Ishikawa (cell line): ENCODE measurements at regions not wholly inside any gene's neighbourhood (a gene's known extent, or its start where the extent isn't known, plus 50 kb on each side); places are given as distances from the start of the nearest gene placed in this dataset.

ENCODE experiments used
- CEBPB ChIP-seq: IDR thresholded peaks from 2 replicates; pipeline ENCODE4 v1.6.1; 2012
- CREB1 ChIP-seq: IDR thresholded peaks from 2 replicates; pipeline ENCODE4 v1.6.1; 2012; ENCODE audit warnings: low read depth
- EGR1 ChIP-seq: IDR thresholded peaks from 2 replicates; pipeline ENCODE4 v1.6.1; 2012
- EP300 ChIP-seq: IDR thresholded peaks from 2 replicates; pipeline ENCODE4 v1.6.1; 2012; ENCODE audit warnings: borderline replicate concordance
- FOXM1 ChIP-seq: IDR thresholded peaks from 2 replicates; pipeline ENCODE4 v1.6.1; 2012; ENCODE audit warnings: low read depth, borderline replicate concordance
- MAX ChIP-seq: IDR thresholded peaks from 2 replicates; pipeline ENCODE4 v1.6.1; 2012
- NFIC ChIP-seq: IDR thresholded peaks from 2 replicates; pipeline ENCODE4 v1.6.1; 2012
- RAD21 ChIP-seq: IDR thresholded peaks from 2 replicates; pipeline ENCODE4 v1.6.1; 2012; ENCODE audit warnings: low read depth
- REST ChIP-seq: IDR thresholded peaks from 2 replicates; pipeline ENCODE4 v1.6.1; 2012; ENCODE audit warnings: low read depth, mild to moderate bottlenecking
- TAF1 ChIP-seq: IDR thresholded peaks from 2 replicates; pipeline ENCODE4 v1.6.1; 2012; ENCODE audit warnings: low read depth, mild to moderate bottlenecking
- TCF12 ChIP-seq: IDR thresholded peaks from 2 replicates; pipeline ENCODE4 v1.6.1; 2012; ENCODE audit warnings: low read depth
- TEAD4 ChIP-seq: IDR thresholded peaks from 2 replicates; pipeline ENCODE4 v1.6.1; 2012
- USF1 ChIP-seq: IDR thresholded peaks from 2 replicates; pipeline ENCODE4 v1.6.1; 2012
- YY1 ChIP-seq: IDR thresholded peaks from 2 replicates; pipeline ENCODE4 v1.6.1; 2012; ENCODE audit warnings: low read depth
- ZBTB7A ChIP-seq: IDR thresholded peaks from 2 replicates; pipeline ENCODE4 v1.6.1; 2012; ENCODE audit warnings: low read depth

DNA sequence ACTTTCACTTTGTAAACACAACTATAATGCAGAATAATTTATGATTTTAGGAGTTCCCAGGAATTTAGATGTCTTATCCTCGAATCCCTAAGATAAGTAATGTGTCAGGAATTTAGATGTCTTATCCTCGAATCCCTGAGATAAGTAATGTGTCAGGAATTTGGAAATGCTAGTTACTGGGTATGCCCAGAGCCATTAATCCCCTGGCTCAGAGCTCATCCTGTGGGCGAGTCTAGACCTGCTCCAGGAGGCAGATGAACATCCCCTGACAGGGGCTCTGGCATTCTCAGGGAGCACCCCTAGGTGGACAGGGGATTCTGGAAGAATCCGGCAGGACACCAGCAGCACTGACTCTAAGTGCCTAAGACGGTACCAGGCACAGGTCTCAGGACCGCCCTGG lies 163.3 kb downstream of the ARRDC4 start:
- TF ChIP-seq CREB1 (no peak), FOXM1 (no peak)

GRCh38 chr15:98124581-98124980 lies 164.1 kb downstream of the ARRDC4 start:
- TF ChIP-seq USF1, result no peak
- no peak for TF ChIP-seq TAF1
- no peak for TF ChIP-seq REST
- TF ChIP-seq MAX, result no peak
- TF ChIP-seq YY1, result no peak
- TF ChIP-seq ZBTB7A, result no peak
- no peak for TF ChIP-seq RAD21
- no peak for TF ChIP-seq TCF12
- TF ChIP-seq NFIC, result no peak
- TF ChIP-seq CEBPB, result no peak

- TF ChIP-seq TAF1 (no peak), RAD21 (no peak), NFIC (no peak), CREB1 (no peak), MAX (no peak), TCF12 (no peak), EP300 (no peak), CEBPB (no peak), TEAD4 (no peak), EGR1 (no peak), USF1 (no peak), YY1 (no peak), FOXM1 (no peak), ZBTB7A (no peak), REST (no peak)
Observed at GRCh38 chr15:98126326-98127085, 166.0 kb downstream of the ARRDC4 start.

DNA sequence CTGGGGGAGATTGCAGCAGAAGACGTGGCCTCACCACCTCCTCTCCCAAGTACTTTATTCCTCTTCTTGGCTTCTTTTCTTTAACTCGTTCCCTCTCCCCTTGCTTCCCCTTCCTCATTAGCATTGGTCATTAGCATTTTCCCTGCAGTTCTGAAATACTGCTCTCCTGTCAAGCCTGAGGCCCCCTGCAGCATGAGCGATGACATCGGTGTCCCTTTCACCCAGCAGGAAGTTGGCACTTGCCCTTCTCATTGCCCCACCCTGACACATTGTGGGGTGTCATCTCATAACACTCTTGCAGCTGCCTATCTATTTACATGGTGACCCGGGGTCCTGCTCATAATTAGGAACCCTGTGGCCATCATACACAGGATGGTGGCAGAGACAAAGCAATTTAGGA lies 167.1 kb downstream of the ARRDC4 start:
- TF ChIP-seq MAX, result no peak
- TF ChIP-seq USF1, result no peak
- no peak for TF ChIP-seq RAD21
- TF ChIP-seq TAF1, result no peak
- no peak for TF ChIP-seq TEAD4
- no peak for TF ChIP-seq TCF12
- TF ChIP-seq REST, result no peak
- TF ChIP-seq CEBPB, result no peak
- TF ChIP-seq CREB1, result no peak
- no peak for TF ChIP-seq EGR1
- TF ChIP-seq NFIC, result no peak
- no peak for TF ChIP-seq YY1
- no peak for TF ChIP-seq FOXM1
- no peak for TF ChIP-seq EP300
- TF ChIP-seq ZBTB7A, result no peak
